Stimulated activated CD4-positive, alpha-beta T cell treated with anti-CD3 and anti-CD28 coated beads, Interleukin-15, amount 100 ng/mL, for 48 hours (primary cell): ENCODE measurements at regions not wholly inside any gene's neighbourhood (a gene's known extent, or its start where the extent isn't known, plus 50 kb on each side); places are given as distances from the start of the nearest gene placed in this dataset.
"Not testable (repeated sequence)": the region's sequence is repeated elsewhere in the genome, so short reads cannot be mapped to it uniquely, and the experiment has no call there.

Source experiments
- DNase-seq, 2 donors: peaks; one replicate each; pipeline ENCODE4 v3.0.0-alpha.2; 2020; ENCODE audit warnings: low read depth in 2 of 2

GRCh38 chr17:70434536-70435490, 265.5 kb downstream of the KCNJ2 start:
- no peak for DNase-seq

DNA sequence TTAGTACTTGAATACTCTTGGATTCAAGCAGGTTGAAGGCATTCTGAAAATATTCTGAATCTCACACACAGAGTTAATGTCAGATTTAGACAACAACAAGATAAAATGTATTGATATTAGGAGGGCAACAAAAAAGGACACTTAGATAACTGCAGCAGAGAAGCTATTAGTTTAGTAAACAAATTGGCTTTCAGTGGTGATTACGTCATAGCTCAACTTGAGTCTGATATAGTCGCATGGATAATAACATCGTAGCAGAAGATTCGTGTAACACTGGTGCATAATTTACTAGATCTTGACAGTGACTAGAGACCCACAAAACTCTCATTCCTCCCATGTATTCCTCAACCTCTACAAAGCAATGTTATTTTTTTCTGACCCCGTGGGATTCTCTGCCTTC, 268.3 kb downstream of the KCNJ2 start:
- DNase-seq: no peak

DNA sequence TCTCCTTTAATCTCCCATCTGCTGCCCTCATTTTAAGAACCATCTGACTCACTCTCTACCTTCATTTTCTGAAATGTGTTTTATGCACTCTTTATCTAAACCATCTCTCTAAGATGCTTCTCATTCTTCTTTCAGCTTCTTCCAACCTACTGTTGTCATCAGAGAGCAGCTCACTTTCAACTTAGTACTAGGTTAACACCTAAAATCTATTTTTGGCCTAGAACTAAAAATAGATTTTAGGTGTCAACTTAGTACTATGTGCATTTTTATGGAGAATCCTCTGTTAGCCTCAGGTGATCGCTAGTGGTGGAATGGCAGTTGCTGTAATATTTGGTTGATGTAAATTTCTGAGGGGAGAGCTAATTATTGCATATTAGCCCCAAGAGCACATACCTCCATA, 277.1 kb downstream of the KCNJ2 start:
- no peak for DNase-seq

DNA sequence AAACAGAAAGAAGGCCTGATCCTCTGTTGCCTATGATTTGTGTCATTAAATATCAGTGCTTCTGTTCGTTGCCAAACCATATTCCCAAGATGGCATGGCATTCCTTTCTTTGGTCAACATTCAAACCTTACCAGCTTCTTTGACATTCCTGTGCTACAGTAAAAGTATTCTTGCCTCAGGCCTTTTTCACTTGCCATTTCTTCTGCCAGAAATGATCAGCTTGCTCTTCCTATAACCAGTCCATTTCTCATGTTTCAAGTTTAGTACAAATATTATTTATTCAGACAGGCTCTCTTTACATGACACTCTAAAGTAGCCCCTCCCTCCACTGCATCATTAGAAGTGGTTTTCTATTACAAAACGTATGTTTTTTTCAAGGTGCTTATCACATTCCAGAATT, 278.3 kb downstream of the KCNJ2 start:
- DNase-seq: no peak

- DNase-seq: not testable (repeated sequence)
These were observed 283.7 kb downstream of the KCNJ2 start for GRCh38 chr17:70453075-70453474.

GRCh38 chr17:70454377-70454776, 285.0 kb downstream of the KCNJ2 start:
- no peak for DNase-seq

- no peak for DNase-seq
These were observed 285.6 kb downstream of the KCNJ2 start for GRCh38 chr17:70454908-70455307.

DNA sequence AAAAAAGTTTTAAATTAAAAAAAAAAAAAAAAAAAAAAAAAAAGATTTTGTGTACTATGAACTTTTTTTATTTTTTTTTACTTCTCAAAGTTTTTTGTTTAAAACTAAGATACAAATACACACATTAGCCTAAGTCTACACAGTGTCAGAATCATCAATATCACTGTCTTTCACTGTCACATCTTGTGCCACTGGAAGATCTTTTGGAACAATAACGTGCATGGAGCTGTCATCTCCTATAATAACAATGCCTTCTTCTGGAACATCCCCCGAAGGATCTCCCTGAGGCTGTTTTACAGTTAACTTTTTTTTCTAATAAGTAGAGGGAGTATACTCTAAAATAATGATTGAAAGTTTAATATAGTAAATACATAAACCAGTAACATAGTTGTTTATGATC, 295.7 kb downstream of the KCNJ2 start:
- DNase-seq: no peak

DNA sequence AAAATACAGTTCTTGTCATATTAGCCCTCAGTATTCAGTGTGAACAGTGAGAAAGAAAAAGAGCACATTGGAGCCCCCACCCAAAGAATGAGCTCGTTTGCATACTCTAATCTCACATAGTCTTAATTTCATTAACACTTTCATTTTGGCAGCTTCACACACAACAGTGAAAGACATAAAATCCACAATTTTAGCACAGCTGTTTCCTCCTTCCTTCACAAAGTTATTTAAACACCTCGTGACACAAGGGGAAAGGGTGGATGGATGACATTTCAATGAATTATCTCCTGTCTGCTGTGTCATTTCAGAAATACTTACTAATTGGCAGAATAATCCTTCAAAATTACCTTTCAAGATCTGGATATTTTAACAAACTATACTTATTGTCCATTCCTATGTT, 299.3 kb downstream of the KCNJ2 start:
- DNase-seq: no peak

GRCh38 chr17:70473049-70473448, 303.7 kb downstream of the KCNJ2 start:
- no peak for DNase-seq

- DNase-seq: no peak
These were observed 307.0 kb downstream of the KCNJ2 start for GRCh38 chr17:70476368-70476767.

- DNase-seq: no peak
These were observed 309.6 kb downstream of the KCNJ2 start for GRCh38 chr17:70478902-70479301.

DNA sequence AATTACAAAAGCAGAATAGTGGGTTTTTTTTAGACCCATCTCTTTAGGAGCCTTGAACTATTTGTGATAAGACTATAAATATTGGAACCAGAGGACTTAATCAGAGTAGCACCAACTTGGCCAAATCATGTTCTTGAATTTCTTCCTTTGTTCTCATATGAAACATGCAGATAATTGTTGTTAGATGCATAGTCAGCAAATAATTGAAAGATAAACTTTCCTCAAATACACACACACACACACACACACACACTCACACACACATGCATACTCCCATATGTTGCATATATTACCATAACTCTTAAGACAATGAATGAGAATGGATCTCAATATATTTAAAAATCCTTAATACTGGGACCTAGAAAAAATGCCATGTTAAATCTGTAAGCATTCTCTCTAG, 310.4 kb downstream of the KCNJ2 start:
- DNase-seq: no peak

GRCh38 chr17:70483624-70484023, 314.3 kb downstream of the KCNJ2 start:
- DNase-seq: no peak

- DNase-seq: no peak
These were observed 314.7 kb downstream of the KCNJ2 start for GRCh38 chr17:70484050-70484449.

DNA sequence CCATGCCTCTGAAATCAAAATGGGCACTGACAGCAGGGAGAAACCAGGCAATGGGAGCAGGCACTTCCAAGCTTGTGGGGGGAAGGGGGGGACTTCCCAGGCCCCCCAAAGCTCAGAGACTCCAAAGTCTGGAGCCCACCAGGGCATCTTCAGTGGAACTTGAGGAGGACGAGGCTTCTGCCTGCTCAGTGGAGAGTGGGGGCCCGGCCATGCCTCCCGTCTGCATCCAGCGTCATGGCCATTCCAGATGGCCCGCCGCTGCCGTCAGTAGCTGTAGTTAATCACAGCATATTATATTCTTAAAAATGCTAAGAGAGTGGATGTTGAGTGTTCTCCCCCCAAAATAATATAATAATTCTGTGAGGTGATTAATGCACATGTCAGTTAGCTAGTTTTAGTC, 315.2 kb downstream of the KCNJ2 start:
- no peak for DNase-seq

DNA sequence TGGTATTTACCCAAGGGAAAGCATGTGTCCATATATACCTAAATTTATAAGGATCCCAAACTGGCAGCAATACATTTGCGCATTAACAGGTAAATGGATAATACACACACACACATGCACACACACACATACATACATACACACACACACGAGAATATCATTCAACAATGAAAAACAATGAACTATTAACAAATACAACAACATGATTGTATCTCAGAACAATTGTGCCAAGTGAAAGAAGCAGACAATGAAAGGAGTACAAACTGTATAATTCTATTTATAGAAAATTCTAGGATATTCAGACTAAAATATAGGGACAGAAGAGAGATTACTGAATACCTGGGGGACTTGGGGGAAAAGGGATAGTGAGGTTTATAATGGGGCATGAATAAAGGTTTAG, 323.0 kb downstream of the KCNJ2 start:
- no peak for DNase-seq

DNA sequence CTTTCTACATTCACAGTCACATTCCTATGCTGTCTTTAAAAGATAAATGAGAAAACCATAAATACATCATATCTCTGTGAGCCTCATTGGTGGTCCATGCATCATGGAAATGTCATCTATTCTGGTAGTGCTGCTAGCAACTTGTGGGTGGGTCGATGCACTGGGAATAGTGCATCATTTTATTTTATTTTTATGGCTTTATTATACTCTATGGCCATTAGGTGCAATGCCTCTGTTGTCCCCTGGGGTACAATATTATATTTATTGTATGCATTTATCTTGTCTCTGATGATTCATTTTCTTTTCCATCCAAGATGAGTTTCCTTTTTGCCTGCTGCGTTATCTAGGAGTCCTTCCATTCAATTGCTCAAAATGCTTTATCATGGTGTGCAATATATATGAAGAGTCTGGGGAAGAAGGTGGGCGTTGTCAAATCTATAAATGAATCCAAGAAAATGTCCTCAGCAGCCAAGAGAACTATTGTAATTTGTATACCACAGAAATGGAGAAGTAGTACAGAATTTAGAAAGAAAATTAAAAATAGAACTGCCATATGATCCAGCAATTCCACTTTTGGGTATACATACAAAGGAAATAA, 324.0 kb downstream of the KCNJ2 start:
- no peak for DNase-seq

DNA sequence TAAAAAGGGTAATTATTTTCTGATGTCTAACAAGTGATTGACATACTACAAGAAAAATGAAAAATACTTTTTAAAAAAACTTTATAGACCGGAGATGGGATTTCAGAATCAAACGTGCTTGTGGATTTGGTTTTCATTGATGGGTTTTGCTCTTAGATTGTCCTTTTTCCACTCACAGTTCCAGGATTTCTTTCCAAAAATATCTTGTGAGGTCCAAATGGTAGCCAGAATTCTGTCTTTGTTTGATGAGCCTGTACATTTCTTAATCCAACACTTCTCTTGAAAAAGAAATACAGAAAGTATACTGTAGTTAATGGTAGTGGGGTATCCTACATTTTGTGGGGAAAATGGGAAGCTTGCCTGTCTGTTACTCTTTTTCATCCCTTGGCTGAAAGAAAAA, 329.3 kb downstream of the KCNJ2 start:
- no peak for DNase-seq

- DNase-seq: no peak
These were observed 329.9 kb downstream of the KCNJ2 start for GRCh38 chr17:70499067-70499786.

GRCh38 chr17:70503449-70503848, 334.1 kb downstream of the KCNJ2 start:
- DNase-seq: no peak

- no peak for DNase-seq
These were observed 341.0 kb downstream of the KCNJ2 start for GRCh38 chr17:70510288-70510687.

- DNase-seq: no peak
These were observed 348.5 kb downstream of the KCNJ2 start for GRCh38 chr17:70517816-70518215.
